ENCODE measurements at regions not wholly inside any gene's neighbourhood (a gene's known extent, or its start where the extent isn't known, plus 50 kb on each side); places are given as distances from the start of the nearest gene placed in this dataset.

GRCh38 chr5:157922026-157922425 is 63.1 kb upstream of the CLINT1 start:
- Histone ChIP-seq H3K4me3 (no peak overlapping the region), H3K27me3 (no peaks in the 10 kb centered on the region), H3K4me1 (peaks cover 0 to 5% of the 10 kb centered on the region in 2 donors), H3K36me3 (no peaks in the 10 kb centered on the region), H3K27ac (no peak overlapping the region), H3K9me3 (no peaks in the 10 kb centered on the region)
- DNase-seq, result no peak
- no peak for ATAC-seq
- in situ Hi-C loops (cut with MboI; ENCODE audit: low sequenced_read_pairs in 4 of 4) (no loop called here), intact Hi-C loops (cut with DNase I; ENCODE audit: low total_unique reads) (no loop called here)
- TF ChIP-seq CTCF (IDR thresholded peaks at IDR 0.05 in 4 of 5, conservative IDR thresholded peaks at IDR 0.05 in 1 of 5), result no peak
- no peak for TF ChIP-seq POLR2A (IDR thresholded peaks at IDR 0.05)

GRCh38 chr5:157920828-157921170 is 61.9 kb upstream of the CLINT1 start:
- Histone ChIP-seq H3K9me3 (no peaks in the 10 kb centered on the region), H3K27ac (no peak overlapping the region), H3K4me1 (peaks cover 6% of the 10 kb centered on the region in 2 donors), H3K27me3 (no peaks in the 10 kb centered on the region), H3K4me3 (no peak overlapping the region), H3K36me3 (no peaks in the 10 kb centered on the region)
- intact Hi-C loops (cut with DNase I; ENCODE audit: low total_unique reads), result no loop called here
- TF ChIP-seq POLR2A (IDR thresholded peaks at IDR 0.05) (no peak), CTCF (IDR thresholded peaks at IDR 0.05 in 4 of 5, conservative IDR thresholded peaks at IDR 0.05 in 1 of 5) (no peak)
- DNase-seq, result no peak
- no peak for ATAC-seq
- in situ Hi-C loops (cut with MboI; ENCODE audit: low sequenced_read_pairs in 4 of 4), result no loop called here

- H3K27me3 ChIP-seq, result no peaks in the 10 kb centered on the region
- H3K4me3 ChIP-seq, result peak overlapping the region in 1 of 4 donors; percentile 3
- H3K27ac ChIP-seq, result peak overlapping the region in 1 of 4 donors; percentile 39
- TF ChIP-seq CTCF (IDR thresholded peaks at IDR 0.05 in 4 of 5, conservative IDR thresholded peaks at IDR 0.05 in 1 of 5), result no peak
- no peak for TF ChIP-seq POLR2A (IDR thresholded peaks at IDR 0.05)
- H3K9me3 ChIP-seq, result no peaks in the 10 kb centered on the region
- ATAC-seq (peak in 1 of 2 donors; percentile 51), DNase-seq (no peak)
- peaks cover 9 to 10% of the 10 kb centered on the region in 2 donors for H3K4me1 ChIP-seq
- in situ Hi-C loops (cut with MboI; ENCODE audit: low sequenced_read_pairs in 4 of 4), result no loop called here
- H3K36me3 ChIP-seq, result no peaks in the 10 kb centered on the region
- intact Hi-C loops (cut with DNase I; ENCODE audit: low total_unique reads), result no loop called here
These were observed 60.1 kb upstream of the CLINT1 start for GRCh38 chr5:157918811-157919742.

- peak in 1 of 2 donors; percentile 70 for ATAC-seq
These were observed 59.2 kb upstream of the CLINT1 start for GRCh38 chr5:157917899-157918809.

More at GRCh38 chr5:157917899-157918809, 59.2 kb upstream of the CLINT1 start:
- in situ Hi-C loops (cut with MboI; ENCODE audit: low sequenced_read_pairs in 4 of 4), result no loop called here
- Histone ChIP-seq H3K27ac (no peak overlapping the region), H3K27me3 (no peaks in the 10 kb centered on the region), H3K36me3 (no peaks in the 10 kb centered on the region), H3K9me3 (no peaks in the 10 kb centered on the region), H3K4me3 (no peak overlapping the region), H3K4me1 (peaks cover 9 to 10% of the 10 kb centered on the region in 2 donors)
- DNase-seq, result peak in 1 of 2 donors; percentile 23
- TF ChIP-seq CTCF (IDR thresholded peaks at IDR 0.05 in 4 of 5, conservative IDR thresholded peaks at IDR 0.05 in 1 of 5) (peak in 2 of 5 experiments; percentile 23 to 26), POLR2A (IDR thresholded peaks at IDR 0.05) (no peak)
- intact Hi-C loops (cut with DNase I; ENCODE audit: low total_unique reads), result no loop called here

All from gastrocnemius medialis (tissue), 4 donors.